Neural cell (in vitro differentiated cells): ENCODE measurements at regions not wholly inside any gene's neighbourhood (a gene's known extent, or its start where the extent isn't known, plus 50 kb on each side); places are given as distances from the start of the nearest gene placed in this dataset.
"Not testable (repeated sequence)": the region's sequence is repeated elsewhere in the genome, so short reads cannot be mapped to it uniquely, and the experiment has no call there.

Experiments
- H2AFZ ChIP-seq: fragments of 200-600, 300-800 bp; sonication (generic), shearing (Covaris generic); 2 replicates; pipeline ENCODE4 v1.6.0; 2014; ENCODE audit warnings: low read depth, mild to moderate bottlenecking, antibody characterized with exemption, low read length, moderate library complexity
- H3F3A ChIP-seq: fragments of 200-600 bp; shearing (Covaris generic); 2 replicates; pipeline ENCODE4 v1.6.1; 2016; ENCODE audit warnings: mild to moderate bottlenecking, moderate library complexity, mixed read lengths, antibody characterized with exemption, low read length; ENCODE audit not compliant: insufficient read depth, poor library complexity, severe bottlenecking
- H3K27ac ChIP-seq: fragments of 200-600, 300-800 bp; sonication (generic), shearing (Covaris generic); 2 replicates; pipeline ENCODE4 v1.5.1; 2014; ENCODE audit warnings: mild to moderate bottlenecking, low read length, moderate library complexity
- H3K27me3 ChIP-seq: fragments of 300-800, 200-600 bp; sonication (generic), shearing (Covaris generic); 2 replicates; pipeline ENCODE4 v1.6.0; 2014; ENCODE audit warnings: mild to moderate bottlenecking, low read depth, low read length, moderate library complexity; ENCODE audit not compliant: insufficient read depth
- H3K36me3 ChIP-seq: fragments of 300-800, 200-600 bp; sonication (generic), shearing (Covaris generic); 2 replicates; pipeline ENCODE4 v1.5.1; 2014; ENCODE audit warnings: mild to moderate bottlenecking, antibody characterized with exemption, low read length, moderate library complexity; ENCODE audit not compliant: insufficient read depth
- H3K4me2 ChIP-seq: fragments of 300-800, 200-600 bp; sonication (generic), shearing (Covaris generic); 2 replicates; pipeline ENCODE4 v1.6.0; 2014; ENCODE audit warnings: mild to moderate bottlenecking, low read length
- H3K4me3 ChIP-seq: fragments of 300-800, 200-600 bp; sonication (generic), shearing (Covaris generic); 2 replicates; pipeline ENCODE4 v1.5.1; 2014; ENCODE audit warnings: mild to moderate bottlenecking, low read length, moderate library complexity
- H3K79me2 ChIP-seq: fragments of 200-600 bp; shearing (Covaris generic); replicated peaks from 2 replicates; pipeline ENCODE4 v1.6.0; 2014; ENCODE audit warnings: mild to moderate bottlenecking, low read length, moderate library complexity; ENCODE audit not compliant: insufficient read depth
- H3K9ac ChIP-seq: fragments of 300-800, 200-600 bp; sonication (generic), shearing (Covaris generic); 2 replicates; pipeline ENCODE4 v1.6.1; 2016; ENCODE audit warnings: mild to moderate bottlenecking, low read length, mixed read lengths
- H3K9me2 ChIP-seq: fragments of 200-600 bp; shearing (Covaris generic); 2 replicates; pipeline ENCODE4 v1.6.1; 2016; ENCODE audit warnings: mild to moderate bottlenecking, low read length, mixed read lengths; ENCODE audit not compliant: insufficient read depth
- H3K9me3 ChIP-seq: fragments of 200-600, 300-800 bp; sonication (generic), shearing (Covaris generic); 2 replicates; pipeline ENCODE4 v1.6.1; 2016; ENCODE audit warnings: mild to moderate bottlenecking, mixed run types, low read length, moderate library complexity, mixed read lengths
- H4K20me1 ChIP-seq: fragments of 200-600 bp; shearing (Covaris generic); 2 replicates; pipeline ENCODE4 v1.6.1; 2016; ENCODE audit warnings: mild to moderate bottlenecking, mixed run types; ENCODE audit not compliant: insufficient read depth
- CTCF ChIP-seq: fragments of 450-650 bp; IDR thresholded peaks from 2 replicates; pipeline ENCODE4 v1.5.1; 2014; ENCODE audit warnings: antibody characterized with exemption, mild to moderate bottlenecking, moderate library complexity; ENCODE audit not compliant: poor library complexity, severe bottlenecking
- EP300 ChIP-seq: fragments of 450-650 bp; conservative IDR thresholded peaks from 2 replicates; pipeline ENCODE4 v1.6.1; 2014; ENCODE audit warnings: antibody characterized with exemption, mild to moderate bottlenecking, moderate library complexity; ENCODE audit not compliant: poor library complexity, severe bottlenecking
- EZH2 ChIP-seq: fragments of 200-600, 300-800 bp; shearing (Covaris generic), sonication (generic); IDR thresholded peaks from 2 replicates; pipeline ENCODE4 v1.6.1; 2014; ENCODE audit warnings: antibody characterized with exemption, low read length, borderline replicate concordance, mild to moderate bottlenecking; ENCODE audit not compliant: insufficient read depth, poor library complexity, severe bottlenecking
- MXI1 ChIP-seq: fragments of 450-650 bp; conservative IDR thresholded peaks from 2 replicates; pipeline ENCODE4 v1.6.1; 2014; ENCODE audit warnings: antibody characterized with exemption, mild to moderate bottlenecking; ENCODE audit not compliant: poor library complexity, severe bottlenecking
- POLR2AphosphoS5 ChIP-seq: IDR thresholded peaks from 2 replicates; pipeline ENCODE4 v1.6.1; 2012
- RAD21 ChIP-seq: fragments of 450-650 bp; conservative IDR thresholded peaks from 2 replicates; pipeline ENCODE4 v1.6.1; 2014; ENCODE audit warnings: antibody characterized with exemption, mild to moderate bottlenecking, moderate library complexity
- SMC3 ChIP-seq: fragments of 450-650 bp; conservative IDR thresholded peaks from 2 replicates; pipeline ENCODE4 v1.6.1; 2014; ENCODE audit warnings: antibody characterized with exemption, mild to moderate bottlenecking, moderate library complexity; ENCODE audit not compliant: poor library complexity
- TAF1 ChIP-seq: IDR thresholded peaks from 2 replicates; pipeline ENCODE4 v1.6.1; 2012; ENCODE audit warnings: low read depth
- TF ChIP-seq, protein P1 (sequence below): IDR thresholded peaks from 2 replicates; pipeline ENCODE4 v1.6.1; 2012; ENCODE audit warnings: borderline replicate concordance

DNA sequence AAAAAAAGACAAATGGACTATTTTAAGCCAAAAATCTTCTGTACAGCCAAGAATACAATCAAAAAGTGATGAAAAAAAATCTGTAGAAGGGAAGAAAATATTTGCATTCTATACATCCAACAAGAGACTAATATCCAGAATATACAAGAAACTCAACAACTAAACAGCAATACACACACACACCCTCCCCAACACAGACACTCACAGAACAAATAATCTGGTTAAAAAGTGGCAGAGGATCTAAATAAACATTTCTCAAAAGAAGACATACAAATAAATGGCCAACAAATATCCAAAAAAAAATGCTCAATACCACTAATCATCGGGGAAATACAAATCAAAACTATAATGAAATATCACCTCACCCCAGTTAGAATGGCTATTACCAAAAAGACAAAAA, 209.0 kb upstream of the ZNF385D start:
- no peak overlapping the region for H3K9ac ChIP-seq
- H3K27ac ChIP-seq, result no peak overlapping the region
- no peaks in the 10 kb centered on the region for H3K9me3 ChIP-seq
- H3K36me3 ChIP-seq, result no peaks in the 10 kb centered on the region
- no peak overlapping the region for H3K4me3 ChIP-seq
- H3K79me2 ChIP-seq, result no peaks in the 10 kb centered on the region
- no peak overlapping the region for H2AFZ ChIP-seq
- H3K4me2 ChIP-seq, result no peak overlapping the region
- H3K9me2 ChIP-seq, result no peaks in the 10 kb centered on the region
- H3K27me3 ChIP-seq, result no peaks in the 10 kb centered on the region
- H4K20me1 ChIP-seq, result no peaks in the 10 kb centered on the region
- TF ChIP-seq TAF1 (no peak), EZH2 (no peak), EP300 (no peak), POLR2AphosphoS5 (no peak), RAD21 (no peak), SMC3 (no peak), MXI1 (no peak)
- TF ChIP-seq, protein P1, sequence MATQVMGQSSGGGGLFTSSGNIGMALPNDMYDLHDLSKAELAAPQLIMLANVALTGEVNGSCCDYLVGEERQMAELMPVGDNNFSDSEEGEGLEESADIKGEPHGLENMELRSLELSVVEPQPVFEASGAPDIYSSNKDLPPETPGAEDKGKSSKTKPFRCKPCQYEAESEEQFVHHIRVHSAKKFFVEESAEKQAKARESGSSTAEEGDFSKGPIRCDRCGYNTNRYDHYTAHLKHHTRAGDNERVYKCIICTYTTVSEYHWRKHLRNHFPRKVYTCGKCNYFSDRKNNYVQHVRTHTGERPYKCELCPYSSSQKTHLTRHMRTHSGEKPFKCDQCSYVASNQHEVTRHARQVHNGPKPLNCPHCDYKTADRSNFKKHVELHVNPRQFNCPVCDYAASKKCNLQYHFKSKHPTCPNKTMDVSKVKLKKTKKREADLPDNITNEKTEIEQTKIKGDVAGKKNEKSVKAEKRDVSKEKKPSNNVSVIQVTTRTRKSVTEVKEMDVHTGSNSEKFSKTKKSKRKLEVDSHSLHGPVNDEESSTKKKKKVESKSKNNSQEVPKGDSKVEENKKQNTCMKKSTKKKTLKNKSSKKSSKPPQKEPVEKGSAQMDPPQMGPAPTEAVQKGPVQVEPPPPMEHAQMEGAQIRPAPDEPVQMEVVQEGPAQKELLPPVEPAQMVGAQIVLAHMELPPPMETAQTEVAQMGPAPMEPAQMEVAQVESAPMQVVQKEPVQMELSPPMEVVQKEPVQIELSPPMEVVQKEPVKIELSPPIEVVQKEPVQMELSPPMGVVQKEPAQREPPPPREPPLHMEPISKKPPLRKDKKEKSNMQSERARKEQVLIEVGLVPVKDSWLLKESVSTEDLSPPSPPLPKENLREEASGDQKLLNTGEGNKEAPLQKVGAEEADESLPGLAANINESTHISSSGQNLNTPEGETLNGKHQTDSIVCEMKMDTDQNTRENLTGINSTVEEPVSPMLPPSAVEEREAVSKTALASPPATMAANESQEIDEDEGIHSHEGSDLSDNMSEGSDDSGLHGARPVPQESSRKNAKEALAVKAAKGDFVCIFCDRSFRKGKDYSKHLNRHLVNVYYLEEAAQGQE, result no peak
- H3F3A ChIP-seq, result no peaks in the 10 kb centered on the region

GRCh38 chr3:21962456-21962855, 211.4 kb upstream of the ZNF385D start:
- no peaks in the 10 kb centered on the region for H3K79me2 ChIP-seq
- no peak overlapping the region for H3K9ac ChIP-seq
- TF ChIP-seq SMC3, result no peak
- no peak for TF ChIP-seq TAF1
- TF ChIP-seq EZH2, result no peak
- TF ChIP-seq, protein P1, result no peak
- no peak for TF ChIP-seq CTCF
- no peak for TF ChIP-seq POLR2AphosphoS5
- no peak for TF ChIP-seq EP300
- no peak for TF ChIP-seq RAD21
- TF ChIP-seq MXI1, result no peak
- no peaks in the 10 kb centered on the region for H3K36me3 ChIP-seq
- no peak overlapping the region for H3K4me2 ChIP-seq
- H3K9me3 ChIP-seq, result no peaks in the 10 kb centered on the region
- no peaks in the 10 kb centered on the region for H3K27me3 ChIP-seq
- no peak overlapping the region for H3K27ac ChIP-seq
- H4K20me1 ChIP-seq, result no peaks in the 10 kb centered on the region
- no peaks in the 10 kb centered on the region for H3F3A ChIP-seq
- no peak overlapping the region for H2AFZ ChIP-seq
- no peak overlapping the region for H3K4me3 ChIP-seq
- H3K9me2 ChIP-seq, result no peaks in the 10 kb centered on the region

GRCh38 chr3:21966457-21966856, 215.4 kb upstream of the ZNF385D start:
- not testable (repeated sequence) for H3K27ac ChIP-seq, H3K9me2 ChIP-seq, H2AFZ ChIP-seq, H3K9me3 ChIP-seq, H4K20me1 ChIP-seq, H3K36me3 ChIP-seq, H3K79me2 ChIP-seq, H3K4me3 ChIP-seq, H3K9ac ChIP-seq, H3K4me2 ChIP-seq, H3K27me3 ChIP-seq, H3F3A ChIP-seq
